ENCODE measurements at regions not wholly inside any gene's neighbourhood (a gene's known extent, or its start where the extent isn't known, plus 50 kb on each side); places are given as distances from the start of the nearest gene placed in this dataset.

DNA sequence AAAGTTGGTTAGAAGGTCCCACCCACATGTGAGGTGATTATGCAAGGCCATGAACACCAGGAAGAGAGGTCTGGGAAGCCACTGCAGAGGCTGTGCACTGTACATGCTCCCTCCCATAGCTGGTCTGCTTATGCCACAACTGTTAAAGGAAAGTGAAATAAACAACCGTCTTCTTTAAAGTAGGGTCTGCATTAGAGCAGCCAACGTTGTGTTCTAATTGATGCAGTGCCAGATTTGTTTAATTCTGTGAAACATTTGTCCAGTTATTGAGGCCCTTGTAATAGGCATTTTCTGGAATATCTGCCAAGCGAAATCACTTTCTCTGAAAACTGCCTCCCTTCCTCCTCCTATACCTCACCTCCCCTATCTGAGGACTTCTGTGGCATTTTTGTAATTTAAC lies 224.0 kb upstream of the LNX1 start:
- peaks cover 10% of the 10 kb centered on the region for H3K27me3 ChIP-seq (ENCODE audit: low read depth)
- H3K36me3 ChIP-seq = no peaks in the 10 kb centered on the region
- no peak for DNase-seq
- no peaks in the 10 kb centered on the region for H3K9me3 ChIP-seq (replicated peaks)
- H3K4me1 ChIP-seq = no peaks in the 10 kb centered on the region
- TF ChIP-seq, protein P1, sequence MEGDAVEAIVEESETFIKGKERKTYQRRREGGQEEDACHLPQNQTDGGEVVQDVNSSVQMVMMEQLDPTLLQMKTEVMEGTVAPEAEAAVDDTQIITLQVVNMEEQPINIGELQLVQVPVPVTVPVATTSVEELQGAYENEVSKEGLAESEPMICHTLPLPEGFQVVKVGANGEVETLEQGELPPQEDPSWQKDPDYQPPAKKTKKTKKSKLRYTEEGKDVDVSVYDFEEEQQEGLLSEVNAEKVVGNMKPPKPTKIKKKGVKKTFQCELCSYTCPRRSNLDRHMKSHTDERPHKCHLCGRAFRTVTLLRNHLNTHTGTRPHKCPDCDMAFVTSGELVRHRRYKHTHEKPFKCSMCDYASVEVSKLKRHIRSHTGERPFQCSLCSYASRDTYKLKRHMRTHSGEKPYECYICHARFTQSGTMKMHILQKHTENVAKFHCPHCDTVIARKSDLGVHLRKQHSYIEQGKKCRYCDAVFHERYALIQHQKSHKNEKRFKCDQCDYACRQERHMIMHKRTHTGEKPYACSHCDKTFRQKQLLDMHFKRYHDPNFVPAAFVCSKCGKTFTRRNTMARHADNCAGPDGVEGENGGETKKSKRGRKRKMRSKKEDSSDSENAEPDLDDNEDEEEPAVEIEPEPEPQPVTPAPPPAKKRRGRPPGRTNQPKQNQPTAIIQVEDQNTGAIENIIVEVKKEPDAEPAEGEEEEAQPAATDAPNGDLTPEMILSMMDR (IDR thresholded peaks at IDR 0.05; ENCODE audit: borderline replicate concordance) = no peak
- H3K4me3 ChIP-seq = no peak overlapping the region
- intact Hi-C loops (cut with micrococcal nuclease) = no loop called here
- no peak overlapping the region for H3K27ac ChIP-seq (replicated peaks)

DNA sequence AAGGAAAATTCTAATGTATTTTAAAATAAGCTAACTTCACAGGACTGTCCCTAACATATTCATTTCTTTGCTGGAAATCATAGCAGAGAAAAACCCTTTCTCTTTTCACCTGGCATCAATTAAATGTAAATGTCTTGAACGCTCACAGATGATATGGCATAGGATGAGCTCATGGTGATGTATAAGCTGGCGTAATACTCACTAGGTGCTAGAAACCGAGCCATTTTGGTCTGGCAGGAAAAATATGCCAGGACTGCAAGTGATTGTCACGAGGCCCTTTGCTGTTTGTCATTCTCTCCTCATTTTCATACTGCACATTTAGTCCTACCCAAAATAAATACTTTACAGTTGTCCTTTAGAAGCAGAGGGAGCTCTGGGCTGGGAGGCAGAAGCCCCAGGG lies 222.7 kb upstream of the LNX1 start:
- Histone ChIP-seq H3K36me3 (no peaks in the 10 kb centered on the region), H3K4me3 (no peak overlapping the region), H3K4me1 (no peaks in the 10 kb centered on the region), H3K27ac (replicated peaks) (no peak overlapping the region), H3K27me3 (ENCODE audit: low read depth) (peaks cover 19% of the 10 kb centered on the region), H3K9me3 (replicated peaks) (no peaks in the 10 kb centered on the region)
- TF ChIP-seq, protein P1 (IDR thresholded peaks at IDR 0.05; ENCODE audit: borderline replicate concordance) = no peak
- intact Hi-C loops (cut with micrococcal nuclease) = no loop called here
- DNase-seq = no peak

DNA sequence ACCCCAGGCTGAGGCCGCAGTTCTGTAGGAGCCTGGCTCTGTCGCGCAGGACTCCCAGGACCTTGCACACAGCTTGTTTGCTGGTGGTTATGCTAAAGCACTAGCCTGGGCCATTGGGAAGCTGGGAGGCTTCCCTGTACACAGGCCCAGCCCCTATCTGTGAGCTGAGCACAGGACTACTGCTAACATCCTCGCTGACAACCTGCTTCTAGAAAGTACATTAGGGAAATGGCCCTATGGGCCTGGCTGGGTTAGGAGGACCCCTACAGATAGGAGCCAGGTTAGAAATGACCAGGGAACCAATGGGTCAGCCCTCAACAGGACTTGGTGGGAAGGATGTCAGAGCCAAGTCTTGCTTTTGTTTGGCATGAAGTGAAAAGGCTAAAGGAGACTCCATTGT lies 219.4 kb upstream of the LNX1 start:
- no peak for DNase-seq
- Histone ChIP-seq H3K4me1 (no peaks in the 10 kb centered on the region), H3K9me3 (replicated peaks) (no peaks in the 10 kb centered on the region), H3K36me3 (no peaks in the 10 kb centered on the region), H3K4me3 (no peak overlapping the region), H3K27ac (replicated peaks) (no peak overlapping the region), H3K27me3 (ENCODE audit: low read depth) (peaks cover 14% of the 10 kb centered on the region)
- TF ChIP-seq, protein P1 (IDR thresholded peaks at IDR 0.05; ENCODE audit: borderline replicate concordance) = no peak
- intact Hi-C loops (cut with micrococcal nuclease) = no loop called here

DNA sequence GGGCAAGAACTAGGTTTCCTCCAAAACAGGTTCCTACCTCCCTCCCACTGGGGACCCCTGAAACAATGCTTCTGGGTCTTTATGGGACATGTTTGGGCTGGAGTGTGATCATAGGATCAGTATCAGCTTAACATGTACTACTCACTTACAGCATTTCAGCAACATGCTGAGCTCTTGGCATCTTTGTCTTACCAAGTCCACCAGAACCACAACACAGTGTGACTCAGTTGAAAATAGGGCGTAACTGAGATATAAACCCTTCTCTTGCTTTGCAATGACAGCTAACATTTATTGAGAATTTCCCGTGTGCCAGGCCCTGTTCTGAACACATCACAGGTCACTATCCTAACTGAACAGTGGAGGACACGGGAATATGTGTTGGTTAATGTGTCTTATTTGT lies 218.5 kb upstream of the LNX1 start:
- H3K36me3 ChIP-seq = no peaks in the 10 kb centered on the region
- no peak overlapping the region for H3K27ac ChIP-seq (replicated peaks)
- TF ChIP-seq, protein P1 (IDR thresholded peaks at IDR 0.05; ENCODE audit: borderline replicate concordance) = no peak
- no peak for DNase-seq
- H3K4me1 ChIP-seq = no peaks in the 10 kb centered on the region
- no peak overlapping the region for H3K4me3 ChIP-seq
- intact Hi-C loops (cut with micrococcal nuclease) = no loop called here
- no peaks in the 10 kb centered on the region for H3K9me3 ChIP-seq (replicated peaks)
- peaks cover 12% of the 10 kb centered on the region for H3K27me3 ChIP-seq (ENCODE audit: low read depth)

DNA sequence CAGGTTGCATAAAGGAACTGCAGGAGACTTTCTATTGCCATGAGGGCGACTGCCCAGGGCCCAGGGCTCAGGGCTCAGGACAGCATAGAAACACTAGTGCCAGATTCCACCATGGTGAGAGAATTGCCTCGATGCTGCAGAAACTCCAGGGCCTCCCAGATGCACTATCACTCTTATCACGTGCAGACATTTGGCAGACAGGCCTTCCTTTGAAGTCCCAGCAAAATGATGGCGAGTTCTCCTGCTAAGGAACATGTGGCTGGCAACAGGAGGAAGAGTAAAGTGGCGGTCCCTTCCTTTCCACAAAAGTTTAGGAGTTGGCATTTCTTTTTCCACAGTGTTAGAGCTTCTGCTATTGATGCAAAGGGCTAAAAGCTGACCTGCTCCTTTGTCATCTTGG lies 214.0 kb upstream of the LNX1 start:
- Histone ChIP-seq H3K9me3 (replicated peaks) (no peaks in the 10 kb centered on the region), H3K27me3 (ENCODE audit: low read depth) (peaks cover 10% of the 10 kb centered on the region), H3K36me3 (no peaks in the 10 kb centered on the region), H3K4me1 (no peaks in the 10 kb centered on the region), H3K4me3 (no peak overlapping the region), H3K27ac (replicated peaks) (no peak overlapping the region)
- TF ChIP-seq, protein P1 (IDR thresholded peaks at IDR 0.05; ENCODE audit: borderline replicate concordance) = no peak
- intact Hi-C loops (cut with micrococcal nuclease) = no loop called here
- DNase-seq = no peak

DNA sequence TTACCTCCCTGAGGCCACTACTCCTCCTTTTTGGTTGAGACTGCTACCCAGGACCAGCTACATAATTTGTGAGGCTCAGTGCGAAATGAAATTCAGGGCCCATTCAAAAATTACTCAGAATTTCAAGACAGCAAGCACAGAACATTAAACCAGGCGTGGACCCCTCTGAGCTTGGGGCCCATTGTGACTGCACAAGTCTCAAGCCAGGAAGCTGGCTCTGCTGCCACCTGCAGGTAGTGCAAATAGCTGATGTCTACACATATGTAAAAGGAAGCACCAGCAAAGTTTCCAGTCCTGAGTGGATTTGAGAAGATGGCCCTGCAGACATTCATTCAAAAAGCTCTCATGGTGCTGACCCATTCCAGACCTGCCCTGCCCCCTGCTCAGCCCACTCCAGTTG lies 213.4 kb upstream of the LNX1 start:
- TF ChIP-seq, protein P1 (IDR thresholded peaks at IDR 0.05; ENCODE audit: borderline replicate concordance) = peak; percentile 58
- DNase-seq = no peak
- Histone ChIP-seq H3K27ac (replicated peaks) (no peak overlapping the region), H3K4me1 (no peaks in the 10 kb centered on the region), H3K4me3 (no peak overlapping the region), H3K27me3 (ENCODE audit: low read depth) (peaks cover 4% of the 10 kb centered on the region), H3K9me3 (replicated peaks) (no peaks in the 10 kb centered on the region), H3K36me3 (no peaks in the 10 kb centered on the region)
- intact Hi-C loops (cut with micrococcal nuclease) = no loop called here
